ENCODE measurements at regions not wholly inside any gene's neighbourhood (a gene's known extent, or its start where the extent isn't known, plus 50 kb on each side); places are given as distances from the start of the nearest gene placed in this dataset.

GRCh38 chr9:75609401-75609800 is 281.1 kb upstream of the PCSK5 start:
- TF ChIP-seq EZH2 (IDR thresholded peaks at IDR 0.05) (no peak), POLR2AphosphoS5 (IDR thresholded peaks at IDR 0.05; ENCODE audit: borderline replicate concordance, low read depth, low read length) (no peak), FOXP2 (optimal IDR thresholded peaks at IDR 0.05; ENCODE audit: control extremely low read depth, extremely low read length, insufficient read depth) (no peak)
